SK-N-SH (cell line): ENCODE measurements at regions not wholly inside any gene's neighbourhood (a gene's known extent, or its start where the extent isn't known, plus 50 kb on each side); places are given as distances from the start of the nearest gene placed in this dataset.

Experiments
- CTCF ChIA-PET: fragments of 300-600, 350-600 bp; formaldehyde crosslinking; extraction: SDS; loops from one replicate; lab custom pipeline; 2021; lab: Yijun Ruan, JAX
- POLR2A ChIA-PET: fragments of 350-600 bp; sonication (Branson Sonifier 250); formaldehyde crosslinking; extraction: SDS; loops from one replicate; lab custom pipeline; 2020; ENCODE audit warnings: antibody characterized with exemption, inconsistent platforms; lab: Yijun Ruan, JAX
- DNase-seq: peaks from one replicate; pipeline ENCODE4 v3.0.0; 2012
- H2AFZ ChIP-seq: fragments of 200-600 bp; sonication (generic); 2 replicates; pipeline ENCODE4 v1.8.1; 2016; ENCODE audit warnings: antibody characterized with exemption, mild to moderate bottlenecking, low read depth
- H3F3A ChIP-seq: fragments of 200-600 bp; sonication (generic); replicated peaks from 2 replicates; pipeline ENCODE3; 2016; ENCODE audit warnings: antibody characterized with exemption, mild to moderate bottlenecking; ENCODE audit not compliant: insufficient read depth
- H3K27ac ChIP-seq, 2 experiments: fragments of 200-500 bp in 1 of 2; fragments of 200-600 bp in 1 of 2; sonication (Bioruptor generic) in 1 of 2; sonication (generic), shearing (Covaris generic) in 1 of 2; 2 replicates each; pipeline versions ENCODE4 v1.5.1 to v1.6.1; 2014 to 2016; ENCODE audit warnings: low read depth in 2 of 2, inconsistent platforms in 1 of 2, low read length in 1 of 2, mild to moderate bottlenecking in 1 of 2, mixed read lengths in 1 of 2
- H3K27me3 ChIP-seq: fragments of 200-600 bp; sonication (generic), shearing (Covaris generic); 2 replicates; pipeline ENCODE4 v1.6.1; 2016; ENCODE audit warnings: mixed run types; ENCODE audit not compliant: insufficient read depth
- H3K36me3 ChIP-seq, 2 experiments: fragments of 200-500 bp in 1 of 2; fragments of 200-600 bp in 1 of 2; sonication (Bioruptor generic) in 1 of 2; sonication (generic) in 1 of 2; replicated peaks in 1 of 2; 2 replicates each; pipeline versions ENCODE3 to v1.5.1; 2014 to 2016; ENCODE audit warnings: low read length in 1 of 2, mild to moderate bottlenecking in 1 of 2; ENCODE audit not compliant: insufficient read depth in 2 of 2, control insufficient read depth in 1 of 2
- H3K4me1 ChIP-seq, 2 experiments: fragments of 200-500 bp in 1 of 2; fragments of 200-600 bp in 1 of 2; sonication (Bioruptor generic) in 1 of 2; sonication (generic), shearing (Covaris generic) in 1 of 2; 2 replicates each; pipeline versions ENCODE4 v1.5.1 to v1.6.1; 2014 to 2016; ENCODE audit warnings: low read depth in 1 of 2, low read length in 1 of 2, mixed run types in 1 of 2; ENCODE audit not compliant: insufficient read depth in 2 of 2, control insufficient read depth in 1 of 2
- H3K4me2 ChIP-seq: fragments of 200-600 bp; sonication (generic), shearing (Covaris generic); 2 replicates; pipeline ENCODE4 v1.6.1; 2017; ENCODE audit warnings: mixed run types
- H3K4me3 ChIP-seq, 2 experiments: fragments of 200-500 bp in 1 of 2; fragments of 200-600 bp in 1 of 2; sonication (Bioruptor generic) in 1 of 2; sonication (generic), shearing (Covaris generic) in 1 of 2; 2 replicates each; pipeline versions ENCODE4 v1.5.1 to v1.8.1; 2014 to 2016; ENCODE audit warnings: low read depth in 2 of 2, inconsistent platforms in 1 of 2, low read length in 1 of 2, mild to moderate bottlenecking in 1 of 2, mixed read lengths in 1 of 2, moderate library complexity in 1 of 2
- H3K79me2 ChIP-seq: fragments of 200-600 bp; sonication (generic); 2 replicates; pipeline ENCODE4 v1.8.1; 2017; ENCODE audit warnings: mild to moderate bottlenecking; ENCODE audit not compliant: insufficient read depth
- H3K9ac ChIP-seq: fragments of 200-600 bp; sonication (generic); 2 replicates; pipeline ENCODE4 v1.6.1; 2017; ENCODE audit warnings: mixed run types
- H3K9me2 ChIP-seq: fragments of 200-600 bp; sonication (generic); 2 replicates; pipeline ENCODE4 v1.6.1; 2017; ENCODE audit warnings: mixed run types
- H3K9me3 ChIP-seq: fragments of 200-600 bp; sonication (generic); 2 replicates; pipeline ENCODE4 v1.6.1; 2017; ENCODE audit warnings: mixed run types, mild to moderate bottlenecking, moderate library complexity
- H4K20me1 ChIP-seq: fragments of 200-600 bp; sonication (generic); 2 replicates; pipeline ENCODE4 v1.6.1; 2017; ENCODE audit warnings: mild to moderate bottlenecking, mixed run types; ENCODE audit not compliant: insufficient read depth
- CHD2 ChIP-seq: fragments of 150-350 bp; IDR thresholded peaks from 2 replicates; pipeline ENCODE4 v1.6.1; 2018; ENCODE audit warnings: low read length; ENCODE audit not compliant: partially characterized antibody
- ELF1 ChIP-seq: IDR thresholded peaks from 2 replicates; pipeline ENCODE4 v1.4.0; 2012
- EP300 ChIP-seq, 2 experiments: IDR thresholded peaks; 2 replicates each; pipeline versions ENCODE4 v1.4.0 to v1.6.1; 2012; ENCODE audit warnings: borderline replicate concordance in 1 of 2, low read depth in 1 of 2, low read length in 1 of 2
- FOSL2 ChIP-seq: IDR thresholded peaks from 2 replicates; pipeline ENCODE4 v1.4.0; 2012; ENCODE audit warnings: low read depth, mild to moderate bottlenecking, moderate library complexity, borderline replicate concordance
- FOXJ3 ChIP-seq: sonication (generic); formaldehyde crosslinking; IDR thresholded peaks from 2 replicates; pipeline ENCODE4 v1.5.1; 2020; ENCODE audit warnings: mild to moderate bottlenecking, missing genetic modification reagents
- FOXM1 ChIP-seq: IDR thresholded peaks from 2 replicates; pipeline ENCODE4 v1.4.0; 2012; ENCODE audit warnings: low read depth, mild to moderate bottlenecking
- GATA2 ChIP-seq: sonication (generic); formaldehyde crosslinking; IDR thresholded peaks from 2 replicates; pipeline ENCODE4 v1.5.0; 2020; ENCODE audit warnings: mild to moderate bottlenecking, missing genetic modification reagents
- MEF2A ChIP-seq: IDR thresholded peaks from 2 replicates; pipeline ENCODE4 v1.4.0; 2012; ENCODE audit warnings: low read depth, borderline replicate concordance
- MXI1 ChIP-seq: IDR thresholded peaks from 2 replicates; pipeline ENCODE4 v1.6.1; 2012; ENCODE audit warnings: mild to moderate bottlenecking, low read depth, low read length, improper control_type of control experiment
- NRF1 ChIP-seq: IDR thresholded peaks from 2 replicates; pipeline ENCODE4 v1.6.1; 2012; ENCODE audit warnings: low read depth, mild to moderate bottlenecking, low read length
- POLR2AphosphoS5 ChIP-seq: IDR thresholded peaks from 2 replicates; pipeline ENCODE4 v1.6.1; 2012; ENCODE audit warnings: low read depth, low read length
- RAD21 ChIP-seq: IDR thresholded peaks from 2 replicates; pipeline ENCODE4 v1.6.1; 2012; ENCODE audit warnings: mild to moderate bottlenecking, low read length
- RCOR1 ChIP-seq: fragments of 150-350 bp; IDR thresholded peaks from 2 replicates; pipeline ENCODE4 v1.6.1; 2017; ENCODE audit warnings: antibody characterized with exemption, low read length
- RFX5 ChIP-seq: IDR thresholded peaks from 2 replicates; pipeline ENCODE4 v1.6.1; 2012; ENCODE audit warnings: mild to moderate bottlenecking, improper control_type of control experiment, low read length
- RXRA ChIP-seq: IDR thresholded peaks from 2 replicates; pipeline ENCODE4 v1.4.0; 2012; ENCODE audit warnings: low read depth, mild to moderate bottlenecking, borderline replicate concordance
- SIN3A ChIP-seq: IDR thresholded peaks from 2 replicates; pipeline ENCODE4 v1.6.1; 2012; ENCODE audit warnings: low read depth, mild to moderate bottlenecking, low read length, moderate library complexity, borderline replicate concordance
- SMC3 ChIP-seq: IDR thresholded peaks from 2 replicates; pipeline ENCODE4 v1.6.1; 2012; ENCODE audit warnings: low read depth, low read length, improper control_type of control experiment
- TCF12 ChIP-seq: IDR thresholded peaks from 2 replicates; pipeline ENCODE4 v1.4.0; 2012
- TEAD4 ChIP-seq: IDR thresholded peaks from 2 replicates; pipeline ENCODE4 v1.4.0; 2012; ENCODE audit warnings: mild to moderate bottlenecking, borderline replicate concordance; ENCODE audit not compliant: insufficient read depth
- WGBS: methylation state at CpG from one replicate; pipeline ENCODE4 v1.1.6; 2017; ENCODE audit warnings: low lambda C conversion rate; 5-methylcytosine and 5-hydroxymethylcytosine counted together
- TF ChIP-seq, protein P1 (sequence below): IDR thresholded peaks from 2 replicates; pipeline ENCODE4 v1.4.0; 2012; ENCODE audit warnings: low read depth, borderline replicate concordance
- TF ChIP-seq, protein P2 (sequence below): fragments of 150-350 bp; IDR thresholded peaks from 2 replicates; pipeline ENCODE4 v1.6.1; 2016; ENCODE audit warnings: mild to moderate bottlenecking, low read depth, low read length
- TF ChIP-seq, protein P3 (sequence below): IDR thresholded peaks from 2 replicates; pipeline ENCODE4 v1.4.0; 2012; ENCODE audit warnings: low read depth

DNA sequence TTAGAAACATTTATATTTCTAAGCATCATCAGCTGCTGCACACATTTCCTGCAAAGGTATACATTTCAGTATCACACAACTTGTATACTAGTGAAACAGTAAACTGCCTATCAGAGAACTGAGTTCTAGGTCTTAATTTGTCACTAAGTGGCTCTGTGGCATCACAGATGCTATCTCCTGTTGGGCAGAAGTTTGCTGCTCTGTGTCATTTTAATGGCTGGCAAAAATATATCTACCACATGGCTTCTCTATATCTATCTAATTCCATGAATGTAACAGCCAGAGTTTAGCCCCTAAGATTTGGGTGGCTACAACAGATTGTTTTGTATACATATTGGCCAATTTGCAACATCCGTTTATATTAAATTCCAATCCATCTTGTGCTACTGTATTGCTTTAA, 1231.9 kb upstream of the C9orf72 start:
- Histone ChIP-seq H3K36me3 (no peaks in the 10 kb centered on the region), H2AFZ (no peak overlapping the region), H3F3A (peaks cover 30% of the 10 kb centered on the region), H3K9me2 (no peaks in the 10 kb centered on the region), H3K4me3 (no peak overlapping the region), H3K27me3 (no peaks in the 10 kb centered on the region), H3K79me2 (no peaks in the 10 kb centered on the region), H3K4me1 (peaks cover 17 to 18% of the 10 kb centered on the region in 2 experiments; a peak in 3 of 4 replicates), H4K20me1 (peaks cover 3% of the 10 kb centered on the region), H3K9me3 (no peaks in the 10 kb centered on the region), H3K27ac (peak overlapping the region in 1 of 2 experiments; percentile 71; a peak in 2 of 4 replicates), H3K9ac (no peak overlapping the region), H3K4me2 (no peak overlapping the region)
- POLR2A ChIA-PET = no interaction called here
- TF ChIP-seq TCF12 (peak; percentile 50), RCOR1 (peak; percentile 88), EP300 (IDR thresholded peaks at IDR 0.05; ENCODE audit: borderline replicate concordance in 1 of 2, low read depth in 1 of 2, low read length in 1 of 2) (peak in 1 of 2 experiments; percentile 93; a peak in 2 of 4 replicates), SMC3 (no peak), SIN3A (no peak), RFX5 (peak; percentile 60), RAD21 (peak; percentile 45), MEF2A (no peak), ELF1 (no peak), FOSL2 (no peak), FOXM1 (no peak), GATA2 (CRISPR knock-in tag) (peak; percentile 91), MXI1 (peak; percentile 44; the same call in 1 of the 2 replicates), POLR2AphosphoS5 (0 out of 2 replicates have a peak, but pooled peaks have one; percentile 29), FOXJ3 (peak; percentile 44; the same call in 1 of the 2 replicates), TEAD4 (no peak), CHD2 (peak; percentile 70), NRF1 (no peak)
- TF ChIP-seq, protein P1, sequence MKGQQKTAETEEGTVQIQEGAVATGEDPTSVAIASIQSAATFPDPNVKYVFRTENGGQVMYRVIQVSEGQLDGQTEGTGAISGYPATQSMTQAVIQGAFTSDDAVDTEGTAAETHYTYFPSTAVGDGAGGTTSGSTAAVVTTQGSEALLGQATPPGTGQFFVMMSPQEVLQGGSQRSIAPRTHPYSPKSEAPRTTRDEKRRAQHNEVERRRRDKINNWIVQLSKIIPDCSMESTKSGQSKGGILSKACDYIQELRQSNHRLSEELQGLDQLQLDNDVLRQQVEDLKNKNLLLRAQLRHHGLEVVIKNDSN = no peak
- CTCF ChIA-PET = interaction anchor here (1.5 kb wide), 1 partner anchor 406 kb away, joined by 5 read pairs; no protein-coding TSS in a partner anchor
- DNase-seq = peak; percentile 31
- 86% methylated on average over 1 of the region's 1 CpG for WGBS

DNA sequence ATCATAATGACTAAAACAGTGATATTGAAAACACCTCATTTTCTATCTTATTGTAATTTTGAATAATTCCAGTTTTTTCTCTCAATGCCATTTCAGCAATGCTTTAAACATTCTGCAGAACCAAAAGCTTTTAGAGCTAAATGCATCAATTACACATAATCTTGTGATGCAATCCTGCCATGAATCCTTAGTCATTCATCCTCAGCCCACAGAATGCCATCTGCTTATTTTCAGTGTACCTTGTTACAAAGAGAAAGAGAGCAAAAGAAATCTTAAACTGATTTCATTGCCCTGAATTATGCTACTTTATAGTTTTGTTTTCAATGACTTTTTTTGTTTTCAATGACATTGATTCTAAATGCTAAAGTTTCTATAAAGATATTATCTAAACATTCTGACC, 1234.8 kb upstream of the C9orf72 start:
- no peaks in the 10 kb centered on the region for H3K36me3 ChIP-seq
- H3K27ac ChIP-seq = peak overlapping the region; percentile 86 to 94
- H3K4me1 ChIP-seq = peaks cover 17 to 35% of the 10 kb centered on the region in 2 experiments; a peak in 3 of 4 replicates
- H3K27me3 ChIP-seq = no peaks in the 10 kb centered on the region
- ChIA-PET CTCF (interaction anchor here (1.8 kb wide), 1 partner anchor 1082 kb away, joined by 4 read pairs; no protein-coding TSS in a partner anchor), POLR2A (no interaction called here)
- peak overlapping the region; percentile 30; the same call in 1 of the 2 replicates for H3K9ac ChIP-seq
- peaks cover 3% of the 10 kb centered on the region for H4K20me1 ChIP-seq
- H3K79me2 ChIP-seq = no peaks in the 10 kb centered on the region
- H3K4me3 ChIP-seq = no peak overlapping the region; a peak in 1 of 4 replicates
- no peak overlapping the region for H2AFZ ChIP-seq
- no peaks in the 10 kb centered on the region for H3K9me2 ChIP-seq
- peak; percentile 48 for DNase-seq
- peaks cover 48% of the 10 kb centered on the region for H3F3A ChIP-seq
- no peaks in the 10 kb centered on the region for H3K9me3 ChIP-seq
- H3K4me2 ChIP-seq = peak overlapping the region; percentile 36
- TF ChIP-seq, protein P1 = peak; percentile 33; the same call in 1 of the 2 replicates
- TF ChIP-seq, protein P2, sequence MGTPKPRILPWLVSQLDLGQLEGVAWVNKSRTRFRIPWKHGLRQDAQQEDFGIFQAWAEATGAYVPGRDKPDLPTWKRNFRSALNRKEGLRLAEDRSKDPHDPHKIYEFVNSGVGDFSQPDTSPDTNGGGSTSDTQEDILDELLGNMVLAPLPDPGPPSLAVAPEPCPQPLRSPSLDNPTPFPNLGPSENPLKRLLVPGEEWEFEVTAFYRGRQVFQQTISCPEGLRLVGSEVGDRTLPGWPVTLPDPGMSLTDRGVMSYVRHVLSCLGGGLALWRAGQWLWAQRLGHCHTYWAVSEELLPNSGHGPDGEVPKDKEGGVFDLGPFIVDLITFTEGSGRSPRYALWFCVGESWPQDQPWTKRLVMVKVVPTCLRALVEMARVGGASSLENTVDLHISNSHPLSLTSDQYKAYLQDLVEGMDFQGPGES = no peak
- TF ChIP-seq NRF1 = no peak
- peak; percentile 80 for TF ChIP-seq CHD2
- no peak for TF ChIP-seq SMC3
- TF ChIP-seq, protein P3, sequence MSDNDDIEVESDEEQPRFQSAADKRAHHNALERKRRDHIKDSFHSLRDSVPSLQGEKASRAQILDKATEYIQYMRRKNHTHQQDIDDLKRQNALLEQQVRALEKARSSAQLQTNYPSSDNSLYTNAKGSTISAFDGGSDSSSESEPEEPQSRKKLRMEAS = peak; percentile 72
- peak; percentile 100 for TF ChIP-seq TCF12
- TF ChIP-seq POLR2AphosphoS5 = peak; percentile 98
- peak; percentile 52 for TF ChIP-seq RXRA
